GM21528 (cell line): ENCODE measurements at regions not wholly inside any gene's neighbourhood (a gene's known extent, or its start where the extent isn't known, plus 50 kb on each side); places are given as distances from the start of the nearest gene placed in this dataset.

Source experiments
- ATAC-seq: cut with Tn5 transposase; IDR thresholded peaks from one replicate; pipeline ENCODE4 v1.9.1; 2021; ENCODE audit warnings: mild to moderate bottlenecking, moderate library complexity; ENCODE audit not compliant: unreplicated experiment, low FRiP score

- ATAC-seq: no peak
These were observed 93.7 kb upstream of the DAP start for GRCh38 chr5:10854506-10855277.

GRCh38 chr5:10853154-10853553 lies 92.1 kb upstream of the DAP start:
- no peak for ATAC-seq

- no peak for ATAC-seq
These were observed 88.2 kb upstream of the DAP start for GRCh38 chr5:10849278-10849677.

- ATAC-seq: no peak
These were observed 83.0 kb upstream of the DAP start for GRCh38 chr5:10844016-10844415.

- ATAC-seq: no peak
These were observed 81.8 kb upstream of the DAP start for GRCh38 chr5:10842823-10843222.

GRCh38 chr5:10839916-10840599 lies 79.0 kb upstream of the DAP start:
- ATAC-seq: no peak

- no peak for ATAC-seq
These were observed 78.1 kb upstream of the DAP start for GRCh38 chr5:10839118-10839517.

GRCh38 chr5:10838038-10838437 lies 77.0 kb upstream of the DAP start:
- peak; percentile 55 for ATAC-seq

GRCh38 chr5:10836986-10837385 lies 76.0 kb upstream of the DAP start:
- no peak for ATAC-seq

GRCh38 chr5:10834695-10835094 lies 73.7 kb upstream of the DAP start:
- no peak for ATAC-seq

GRCh38 chr5:10832987-10833386 lies 72.0 kb upstream of the DAP start:
- ATAC-seq: no peak

GRCh38 chr5:10832421-10832820 lies 71.4 kb upstream of the DAP start:
- ATAC-seq: no peak

- ATAC-seq: no peak
These were observed 70.4 kb upstream of the DAP start for GRCh38 chr5:10831419-10831818.

GRCh38 chr5:10828241-10828640 lies 67.2 kb upstream of the DAP start:
- no peak for ATAC-seq

- no peak for ATAC-seq
These were observed 66.5 kb upstream of the DAP start for GRCh38 chr5:10827571-10827970.

- ATAC-seq: no peak
These were observed 65.9 kb upstream of the DAP start for GRCh38 chr5:10826971-10827370.

GRCh38 chr5:10825897-10826644 lies 65.0 kb upstream of the DAP start:
- no peak for ATAC-seq

GRCh38 chr5:10812218-10812617 lies 51.2 kb upstream of the DAP start:
- ATAC-seq: no peak
